ENCODE measurements at regions not wholly inside any gene's neighbourhood (a gene's known extent, or its start where the extent isn't known, plus 50 kb on each side); places are given as distances from the start of the nearest gene placed in this dataset.
"Not testable (repeated sequence)": the region's sequence is repeated elsewhere in the genome, so short reads cannot be mapped to it uniquely, and the experiment has no call there.

DNA sequence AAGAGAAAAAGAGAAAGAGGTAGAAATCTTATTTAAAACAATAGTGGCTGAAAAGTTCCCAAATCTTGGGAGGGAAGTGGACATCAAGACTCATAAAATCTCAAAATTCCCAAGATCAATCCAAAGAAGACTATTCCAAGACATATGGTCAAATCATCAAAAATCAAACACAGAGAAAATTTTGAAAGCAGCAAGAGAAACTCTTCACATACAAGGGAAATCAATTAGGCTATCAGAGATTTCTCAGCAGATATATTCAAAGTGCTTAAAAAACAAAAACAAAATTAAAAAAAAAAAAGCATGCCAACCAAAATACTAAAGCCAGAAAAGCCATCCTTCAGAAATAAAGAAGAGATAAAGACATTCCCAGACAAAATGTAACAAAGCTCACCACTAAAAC, 52.6 kb upstream of the RALGPS2 start:
- DNase-seq (ENCODE audit: low read depth), result no peak
- no peak overlapping the region for H3K4me3 ChIP-seq (ENCODE audit: low read depth, low read length)

GRCh38 chr1:178674559-178674958, 50.5 kb upstream of the RALGPS2 start:
- DNase-seq (ENCODE audit: low read depth); H3K4me3 ChIP-seq (ENCODE audit: low read depth, low read length): not testable (repeated sequence)

More for the DNA sequence above, 52.6 kb upstream of the RALGPS2 start:
- TF ChIP-seq CTCF (IDR thresholded peaks at IDR 0.05; ENCODE audit: low read depth, low read length, missing control alignments), result no peak
